OCI-LY3 (cell line): ENCODE measurements at regions not wholly inside any gene's neighbourhood (a gene's known extent, or its start where the extent isn't known, plus 50 kb on each side); places are given as distances from the start of the nearest gene placed in this dataset.

Source experiments
- H2AFZ ChIP-seq: fragments of 200-600, 300-600 bp; shearing (Covaris generic); 2 replicates; pipeline ENCODE4 v1.6.0; 2014; ENCODE audit warnings: antibody characterized with exemption, low read depth, low read length
- H3K27ac ChIP-seq: fragments of 200-600, 300-600 bp; sonication (generic); 2 replicates; pipeline ENCODE4 v1.5.1; 2014; ENCODE audit warnings: mild to moderate bottlenecking, low read length, moderate library complexity, mixed read lengths
- H3K27me3 ChIP-seq: fragments of 200-600, 300-600 bp; sonication (generic); 2 replicates; pipeline ENCODE4 v1.6.1; 2014; ENCODE audit warnings: low read depth, low read length, mixed read lengths
- H3K36me3 ChIP-seq: fragments of 200-600, 300-600 bp; sonication (generic); replicated peaks from 2 replicates; pipeline ENCODE3; 2014; ENCODE audit warnings: low read depth, low read length, mixed read lengths
- H3K4me1 ChIP-seq: fragments of 300-600, 200-600 bp; sonication (generic); 2 replicates; pipeline ENCODE4 v1.6.1; 2014; ENCODE audit warnings: low read length, mixed read lengths
- H3K4me2 ChIP-seq: fragments of 200-600, 300-600 bp; sonication (generic); 2 replicates; pipeline ENCODE4 v1.6.1; 2014; ENCODE audit warnings: low read length, mixed read lengths
- H3K4me3 ChIP-seq: fragments of 300-600, 200-600 bp; sonication (generic); 2 replicates; pipeline ENCODE4 v1.5.1; 2014; ENCODE audit warnings: antibody characterized with exemption, mild to moderate bottlenecking, low read length, moderate library complexity
- H3K79me2 ChIP-seq: fragments of 300-600, 200-600 bp; shearing (Covaris generic); 2 replicates; pipeline ENCODE4 v1.6.1; 2014; ENCODE audit warnings: mild to moderate bottlenecking, low read length, mixed read lengths
- H3K9ac ChIP-seq: fragments of 300-600, 200-600 bp; shearing (Covaris generic); 2 replicates; pipeline ENCODE4 v1.6.0; 2014; ENCODE audit warnings: mild to moderate bottlenecking, low read length, moderate library complexity
- H3K9me3 ChIP-seq: fragments of 200-600, 300-600 bp; shearing (Covaris generic); 2 replicates; pipeline ENCODE4 v1.6.1; 2014; ENCODE audit warnings: low read length, mixed read lengths; ENCODE audit not compliant: insufficient read depth
- H4K20me1 ChIP-seq: fragments of 200-600, 300-600 bp; sonication (generic); 2 replicates; pipeline ENCODE4 v1.6.1; 2016; ENCODE audit warnings: low read length, mixed read lengths; ENCODE audit not compliant: insufficient read depth
- CTCF ChIP-seq: fragments of 200-600, 300-600 bp; sonication (generic); IDR thresholded peaks from 2 replicates; pipeline ENCODE4 v1.5.1; 2014; ENCODE audit warnings: antibody characterized with exemption, low read length, low read depth
- EZH2phosphoT487 ChIP-seq: fragments of 200-600 bp; shearing (Covaris generic); IDR thresholded peaks from 2 replicates; pipeline ENCODE4 v1.6.1; 2018; ENCODE audit warnings: antibody characterized with exemption, mixed run types, low read depth

GRCh38 chr4:1559896-1560650, 124.0 kb downstream of the FAM53A start:
- Histone ChIP-seq H3K9ac (no peak overlapping the region), H3K9me3 (no peaks in the 10 kb centered on the region), H3K79me2 (no peaks in the 10 kb centered on the region), H3K4me2 (no peak overlapping the region), H3K4me1 (no peaks in the 10 kb centered on the region), H3K27me3 (no peaks in the 10 kb centered on the region), H3K27ac (no peak overlapping the region), H2AFZ (no peak overlapping the region), H4K20me1 (no peaks in the 10 kb centered on the region), H3K36me3 (no peaks in the 10 kb centered on the region), H3K4me3 (no peak overlapping the region)
- TF ChIP-seq EZH2phosphoT487: no peak
- TF ChIP-seq CTCF: no peak

GRCh38 chr4:1558205-1558604, 125.9 kb downstream of the FAM53A start:
- Histone ChIP-seq H3K27me3 (no peaks in the 10 kb centered on the region), H4K20me1 (no peaks in the 10 kb centered on the region)
- TF ChIP-seq EZH2phosphoT487 (no peak), CTCF (no peak)

GRCh38 chr4:1557221-1557597, 126.9 kb downstream of the FAM53A start:
- no peak for TF ChIP-seq EZH2phosphoT487
- TF ChIP-seq CTCF: no peak
- Histone ChIP-seq H4K20me1 (no peaks in the 10 kb centered on the region), H3K36me3 (no peaks in the 10 kb centered on the region), H3K4me1 (no peaks in the 10 kb centered on the region), H3K79me2 (no peaks in the 10 kb centered on the region), H3K9me3 (no peaks in the 10 kb centered on the region), H3K27me3 (no peaks in the 10 kb centered on the region), H3K4me3 (no peak overlapping the region), H2AFZ (no peak overlapping the region), H3K27ac (no peak overlapping the region), H3K4me2 (no peak overlapping the region), H3K9ac (no peak overlapping the region)

More at GRCh38 chr4:1558205-1558604, 125.9 kb downstream of the FAM53A start:
- Histone ChIP-seq H3K79me2 (no peaks in the 10 kb centered on the region), H2AFZ (no peak overlapping the region), H3K27ac (no peak overlapping the region), H3K4me2 (no peak overlapping the region), H3K9ac (no peak overlapping the region), H3K36me3 (no peaks in the 10 kb centered on the region), H3K9me3 (no peaks in the 10 kb centered on the region), H3K4me1 (no peaks in the 10 kb centered on the region), H3K4me3 (no peak overlapping the region)

GRCh38 chr4:1556541-1557220, 127.4 kb downstream of the FAM53A start:
- Histone ChIP-seq H3K4me1 (no peaks in the 10 kb centered on the region), H3K27ac (no peak overlapping the region), H3K9ac (no peak overlapping the region), H2AFZ (no peak overlapping the region), H4K20me1 (no peaks in the 10 kb centered on the region), H3K4me3 (no peak overlapping the region), H3K9me3 (no peaks in the 10 kb centered on the region), H3K36me3 (no peaks in the 10 kb centered on the region), H3K79me2 (no peaks in the 10 kb centered on the region), H3K4me2 (no peak overlapping the region), H3K27me3 (no peaks in the 10 kb centered on the region)
- TF ChIP-seq EZH2phosphoT487 (no peak), CTCF (no peak)
